ENCODE measurements at regions not wholly inside any gene's neighbourhood (a gene's known extent, or its start where the extent isn't known, plus 50 kb on each side); places are given as distances from the start of the nearest gene placed in this dataset.

GRCh38 chr3:154759966-154760365 is 320.2 kb upstream of the MME start:
- H4K20me1 ChIP-seq (ENCODE audit: insufficient read depth, low read length) = no peaks in the 10 kb centered on the region
- H3K4me2 ChIP-seq (ENCODE audit: insufficient read depth, low read length) = no peak overlapping the region
- H3K9me3 ChIP-seq (ENCODE audit: low read depth, low read length) = no peaks in the 10 kb centered on the region
- no peaks in the 10 kb centered on the region for H3K27me3 ChIP-seq (ENCODE audit: insufficient read depth, low read length)
- H3K4me3 ChIP-seq (ENCODE audit: insufficient read depth, low read length) = no peak overlapping the region
- H3K79me2 ChIP-seq (ENCODE audit: insufficient read depth, low read length) = no peaks in the 10 kb centered on the region
- H3K27ac ChIP-seq (ENCODE audit: low read depth, low read length) = no peak overlapping the region
- TF ChIP-seq CTCF (IDR thresholded peaks at IDR 0.05; ENCODE audit: extremely low read depth, low read depth, low read length) = no peak
- no peak for DNase-seq (ENCODE audit: insufficient read length, low spot score, missing footprints)
- H2AFZ ChIP-seq (ENCODE audit: low read length) = peak overlapping the region; percentile 67
- H3K4me1 ChIP-seq (ENCODE audit: insufficient read depth, low read length) = no peaks in the 10 kb centered on the region
- no peaks in the 10 kb centered on the region for H3K36me3 ChIP-seq (ENCODE audit: insufficient read depth, low read length)

- no peak overlapping the region for H3K27ac ChIP-seq (ENCODE audit: low read depth, low read length)
- H3K9me3 ChIP-seq (ENCODE audit: low read depth, low read length) = no peaks in the 10 kb centered on the region
- TF ChIP-seq CTCF (IDR thresholded peaks at IDR 0.05; ENCODE audit: extremely low read depth, low read depth, low read length) = peak; percentile 55
- no peak overlapping the region for H3K4me3 ChIP-seq (ENCODE audit: insufficient read depth, low read length)
- no peaks in the 10 kb centered on the region for H3K36me3 ChIP-seq (ENCODE audit: insufficient read depth, low read length)
- no peaks in the 10 kb centered on the region for H3K27me3 ChIP-seq (ENCODE audit: insufficient read depth, low read length)
- no peaks in the 10 kb centered on the region for H4K20me1 ChIP-seq (ENCODE audit: insufficient read depth, low read length)
- H3K79me2 ChIP-seq (ENCODE audit: insufficient read depth, low read length) = no peaks in the 10 kb centered on the region
- no peaks in the 10 kb centered on the region for H3K4me1 ChIP-seq (ENCODE audit: insufficient read depth, low read length)
- H3K4me2 ChIP-seq (ENCODE audit: insufficient read depth, low read length) = no peak overlapping the region
- DNase-seq (ENCODE audit: insufficient read length, low spot score, missing footprints) = peak; percentile 34
- no peak overlapping the region for H2AFZ ChIP-seq (ENCODE audit: low read length)
Observed at GRCh38 chr3:154758109-154758868, 321.8 kb upstream of the MME start.

DNA sequence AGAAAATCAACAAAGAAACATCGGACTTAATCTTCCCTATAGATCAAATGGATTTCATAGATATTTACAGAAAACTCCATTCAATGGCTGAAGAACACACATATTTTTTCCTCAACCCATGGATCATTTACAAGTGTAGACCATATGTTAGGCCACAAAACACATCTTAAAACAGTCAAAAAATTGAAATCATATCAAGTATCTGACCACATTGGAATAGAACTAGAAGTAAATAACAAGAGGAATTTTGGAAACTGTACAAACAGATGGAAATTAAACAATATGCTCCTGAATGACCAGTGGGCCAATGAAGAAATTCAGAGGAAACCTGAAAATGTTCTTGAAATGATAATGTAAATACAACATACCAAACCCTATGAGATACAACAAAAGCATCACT is 323.1 kb upstream of the GPR149 start:
- DNase-seq (ENCODE audit: insufficient read length, low spot score, missing footprints) = no peak
- no peak overlapping the region for H3K27ac ChIP-seq (ENCODE audit: low read depth, low read length)
- no peak overlapping the region for H3K4me3 ChIP-seq (ENCODE audit: insufficient read depth, low read length)

More for the DNA sequence above, 323.1 kb upstream of the GPR149 start:
- Histone ChIP-seq H3K36me3 (ENCODE audit: insufficient read depth, low read length) (no peaks in the 10 kb centered on the region), H3K9me3 (ENCODE audit: low read depth, low read length) (no peaks in the 10 kb centered on the region), H2AFZ (ENCODE audit: low read length) (no peak overlapping the region), H3K79me2 (ENCODE audit: insufficient read depth, low read length) (no peaks in the 10 kb centered on the region), H4K20me1 (ENCODE audit: insufficient read depth, low read length) (no peaks in the 10 kb centered on the region), H3K27me3 (ENCODE audit: insufficient read depth, low read length) (no peaks in the 10 kb centered on the region), H3K4me1 (ENCODE audit: insufficient read depth, low read length) (no peaks in the 10 kb centered on the region), H3K4me2 (ENCODE audit: insufficient read depth, low read length) (no peak overlapping the region)
- TF ChIP-seq CTCF (IDR thresholded peaks at IDR 0.05; ENCODE audit: extremely low read depth, low read depth, low read length) = no peak
